HG02981 (cell line): ENCODE measurements at regions not wholly inside any gene's neighbourhood (a gene's known extent, or its start where the extent isn't known, plus 50 kb on each side); places are given as distances from the start of the nearest gene placed in this dataset.

Experiments
- ATAC-seq: cut with Tn5 transposase; IDR thresholded peaks from one replicate; pipeline ENCODE4 v1.9.1; 2021; ENCODE audit warnings: mild to moderate bottlenecking, moderate library complexity; ENCODE audit not compliant: unreplicated experiment

DNA sequence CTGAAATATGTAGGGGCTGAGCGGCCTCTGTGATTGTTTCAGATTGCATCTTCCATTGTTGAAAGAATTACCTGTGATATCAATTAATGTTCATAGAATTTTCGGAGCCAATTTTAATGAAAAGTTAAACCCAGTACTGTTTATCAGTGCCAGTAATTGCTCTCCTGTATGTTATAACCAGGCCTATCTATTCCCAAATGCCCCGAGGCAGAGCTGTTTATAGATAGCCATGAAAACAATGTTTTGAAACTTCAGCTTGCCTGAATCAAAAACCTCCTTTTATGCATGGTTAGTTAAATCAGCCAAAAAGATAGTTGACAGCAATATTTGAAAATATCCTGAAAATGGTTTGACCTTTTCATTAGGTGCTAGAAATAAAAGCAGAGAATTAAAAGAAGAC is 50.1 kb upstream of the HDAC9 start:
- no peak for ATAC-seq
